ENCODE measurements at regions not wholly inside any gene's neighbourhood (a gene's known extent, or its start where the extent isn't known, plus 50 kb on each side); places are given as distances from the start of the nearest gene placed in this dataset.

GRCh38 chr6:156451088-156451487 is 326.1 kb upstream of the ARID1B start:
- TF ChIP-seq POLR2A (IDR thresholded peaks at IDR 0.05) (no peak), CTCF (IDR thresholded peaks at IDR 0.05) (no peak)
- Histone ChIP-seq H3K27me3 (no peaks in the 10 kb centered on the region), H3K4me3 (no peak overlapping the region), H3K27ac (no peak overlapping the region), H3K36me3 (no peaks in the 10 kb centered on the region), H3K9me3 (peaks cover 0 to 6% (median 0%) of the 10 kb centered on the region in 12 donors), H3K4me1 (peaks cover 0 to 6% (median 0%) of the 10 kb centered on the region in 12 donors)
- no peak for ATAC-seq
- no peak for DNase-seq
- intact Hi-C loops (cut with DNase I): no loop called here
- 76 to 93% (median 89%) methylated on average over 5 of the region's 5 CpGs for WGBS, 4 donors

- Histone ChIP-seq H3K4me3 (no peak overlapping the region), H3K27me3 (no peaks in the 10 kb centered on the region), H3K4me1 (peaks cover 0 to 6% (median 0%) of the 10 kb centered on the region in 12 donors), H3K36me3 (no peaks in the 10 kb centered on the region), H3K9me3 (peaks cover 0 to 6% (median 0%) of the 10 kb centered on the region in 12 donors), H3K27ac (no peak overlapping the region)
- ATAC-seq: no peak
- intact Hi-C loops (cut with DNase I): no loop called here
- no peak for DNase-seq
- TF ChIP-seq POLR2A (IDR thresholded peaks at IDR 0.05): no peak
- TF ChIP-seq CTCF (IDR thresholded peaks at IDR 0.05): no peak
Measured at GRCh38 chr6:156450421-156450820, 326.8 kb upstream of the ARID1B start.

- ATAC-seq (no peak), DNase-seq (no peak)
- Histone ChIP-seq H3K27ac (no peak overlapping the region), H3K4me3 (no peak overlapping the region), H3K36me3 (no peaks in the 10 kb centered on the region), H3K4me1 (peaks cover 0 to 6% (median 0%) of the 10 kb centered on the region in 12 donors), H3K9me3 (peaks cover 0 to 6% (median 0%) of the 10 kb centered on the region in 12 donors), H3K27me3 (no peaks in the 10 kb centered on the region)
- 81 to 84% (median 82%) methylated on average over 3 of the region's 3 CpGs for WGBS, 4 donors
- intact Hi-C loops (cut with DNase I): no loop called here
- TF ChIP-seq POLR2A (IDR thresholded peaks at IDR 0.05) (no peak), CTCF (IDR thresholded peaks at IDR 0.05) (no peak)
Measured at GRCh38 chr6:156449569-156449968, 327.6 kb upstream of the ARID1B start.

- no peak overlapping the region for H3K4me3 ChIP-seq
- H3K36me3 ChIP-seq: no peaks in the 10 kb centered on the region
- peaks cover 0 to 6% (median 0%) of the 10 kb centered on the region in 12 donors for H3K4me1 ChIP-seq
- intact Hi-C loops (cut with DNase I): no loop called here
- no peaks in the 10 kb centered on the region for H3K27me3 ChIP-seq
- H3K9me3 ChIP-seq: peaks cover 0 to 6% (median 0%) of the 10 kb centered on the region in 12 donors
- peak in 2 of 5 donors; percentile 32 to 33 for DNase-seq
- no peak for TF ChIP-seq POLR2A (IDR thresholded peaks at IDR 0.05)
- no peak for TF ChIP-seq CTCF (IDR thresholded peaks at IDR 0.05)
- peak; percentile 42 to 75 (median 64) for ATAC-seq
- H3K27ac ChIP-seq: no peak overlapping the region
- WGBS, 4 donors: 67 to 76% (median 73%) methylated on average over 4 of the region's 4 CpGs
Measured at GRCh38 chr6:156449128-156449527, 328.1 kb upstream of the ARID1B start.
